Inferior parietal cortex (tissue), 1 donor: ENCODE measurements at regions not wholly inside any gene's neighbourhood (a gene's known extent, or its start where the extent isn't known, plus 50 kb on each side); places are given as distances from the start of the nearest gene placed in this dataset.

Experiments
- DNase-seq: peaks from one replicate; pipeline ENCODE4 v3.0.0-alpha.2; 2016; ENCODE audit errors: extremely low spot score

DNA sequence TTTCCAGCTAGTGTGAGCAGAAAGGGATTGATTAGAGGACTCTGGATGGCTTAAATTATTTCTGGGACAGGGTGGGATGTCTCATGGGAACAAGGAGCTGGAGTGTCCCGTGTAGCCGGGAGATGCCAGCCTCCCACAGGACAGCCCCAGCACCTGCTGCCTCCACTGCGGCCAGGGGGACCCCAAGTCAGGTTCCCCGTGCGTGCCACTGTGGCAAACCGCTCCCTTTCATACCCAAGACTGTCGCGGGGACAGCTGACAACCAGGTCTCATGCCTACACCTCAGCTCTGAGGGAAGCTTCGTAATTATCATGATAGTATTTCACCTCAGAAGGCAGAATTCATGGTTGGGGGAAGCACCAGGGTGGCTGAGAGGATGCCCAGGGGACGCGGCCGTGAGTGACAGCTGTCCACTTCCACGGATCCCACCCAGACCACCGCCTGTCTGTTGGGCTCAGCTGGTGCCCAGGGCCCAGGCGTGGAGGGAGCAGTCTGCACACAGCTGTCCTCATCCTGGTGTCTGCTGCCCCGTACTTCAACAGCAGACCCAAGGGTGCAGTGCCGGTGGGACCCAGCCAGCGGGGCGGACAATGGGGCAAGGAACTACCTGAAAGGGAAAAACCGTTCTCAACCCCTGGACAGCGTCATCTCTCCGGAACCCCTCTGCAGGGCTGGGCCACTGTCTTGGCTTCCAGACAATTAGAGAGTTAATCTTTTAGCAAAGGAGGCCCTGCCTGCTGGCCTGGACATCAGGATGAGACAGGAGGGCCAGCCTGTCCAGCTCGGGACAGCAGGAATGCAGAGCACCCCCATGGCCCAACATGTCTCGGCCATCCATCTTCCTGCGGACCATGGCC lies 166.9 kb downstream of the OLFM1 start:
- DNase-seq = no peak

DNA sequence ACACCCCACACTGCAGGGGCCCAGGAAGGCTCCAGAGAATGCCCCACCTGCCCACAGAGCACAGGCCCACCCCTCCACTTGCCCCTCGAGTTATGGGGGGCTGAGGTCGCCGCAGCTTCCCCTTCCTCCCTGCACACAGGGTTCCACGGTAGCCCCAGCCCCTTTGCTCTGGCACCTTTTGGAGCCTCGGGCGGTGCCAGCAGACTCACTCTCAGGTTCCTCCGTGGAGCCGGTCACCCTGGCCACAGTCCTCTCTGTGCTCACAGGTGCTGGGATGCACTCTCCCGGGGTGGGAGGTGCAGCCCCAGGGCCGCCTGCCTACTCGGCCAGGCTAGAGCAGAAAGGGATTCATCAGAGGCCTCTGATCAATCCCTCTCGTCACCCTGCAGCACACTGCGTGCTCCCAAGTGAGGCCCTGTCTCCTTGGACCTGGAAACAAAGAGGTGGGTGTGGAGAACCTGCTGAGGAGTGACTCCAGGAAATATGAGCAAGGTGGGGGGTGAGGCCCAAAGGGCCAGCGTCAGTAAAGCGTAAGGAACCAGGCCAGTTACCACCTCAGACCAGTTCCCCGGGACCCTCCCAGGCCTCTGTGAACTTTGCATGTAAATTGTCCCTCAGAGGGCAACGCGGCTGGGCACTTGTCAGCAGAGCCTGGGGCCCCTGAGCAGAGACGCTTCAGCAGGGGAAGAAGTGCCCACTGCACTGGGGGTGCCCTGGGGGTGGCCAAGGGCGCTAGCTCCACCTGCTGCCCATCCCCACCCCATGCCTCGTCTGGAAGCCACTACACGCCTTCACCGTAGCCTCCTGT lies 167.8 kb downstream of the OLFM1 start:
- no peak for DNase-seq

DNA sequence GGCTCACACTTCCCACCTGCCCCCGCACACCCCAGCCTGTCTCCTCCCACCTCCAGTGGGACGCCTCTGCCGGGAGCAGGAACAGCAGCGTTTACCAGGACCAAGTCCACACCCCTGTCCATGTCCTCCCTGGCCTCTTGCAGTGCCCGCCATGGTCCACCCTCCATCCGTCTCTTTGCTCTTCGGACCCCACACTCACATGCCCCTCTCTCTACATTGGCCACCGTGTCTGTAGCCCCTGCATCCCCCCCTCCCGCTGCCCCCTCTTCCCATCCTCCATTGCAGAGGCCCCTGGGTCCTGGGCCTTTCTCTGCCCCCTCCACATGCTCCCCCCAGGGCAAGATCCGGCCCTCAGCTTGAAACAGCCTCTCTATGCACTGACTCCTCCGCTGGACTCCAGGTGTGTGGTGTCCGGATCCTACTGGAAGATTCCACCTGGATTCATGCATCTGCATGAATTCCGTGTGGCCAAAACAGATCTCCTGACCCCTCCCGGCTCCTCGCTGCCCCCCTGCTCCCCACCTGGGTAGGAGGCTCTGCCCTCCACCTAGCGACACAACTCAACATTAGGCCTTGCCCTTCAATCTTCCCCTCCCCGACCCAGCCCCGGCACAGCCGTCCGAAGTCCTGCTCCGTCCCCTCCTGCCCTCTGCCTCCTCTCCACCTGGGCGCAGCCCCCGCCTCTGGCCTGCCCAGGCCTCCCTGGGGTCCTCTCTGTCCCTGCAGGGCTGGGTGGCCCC lies 168.5 kb downstream of the OLFM1 start:
- no peak for DNase-seq

DNA sequence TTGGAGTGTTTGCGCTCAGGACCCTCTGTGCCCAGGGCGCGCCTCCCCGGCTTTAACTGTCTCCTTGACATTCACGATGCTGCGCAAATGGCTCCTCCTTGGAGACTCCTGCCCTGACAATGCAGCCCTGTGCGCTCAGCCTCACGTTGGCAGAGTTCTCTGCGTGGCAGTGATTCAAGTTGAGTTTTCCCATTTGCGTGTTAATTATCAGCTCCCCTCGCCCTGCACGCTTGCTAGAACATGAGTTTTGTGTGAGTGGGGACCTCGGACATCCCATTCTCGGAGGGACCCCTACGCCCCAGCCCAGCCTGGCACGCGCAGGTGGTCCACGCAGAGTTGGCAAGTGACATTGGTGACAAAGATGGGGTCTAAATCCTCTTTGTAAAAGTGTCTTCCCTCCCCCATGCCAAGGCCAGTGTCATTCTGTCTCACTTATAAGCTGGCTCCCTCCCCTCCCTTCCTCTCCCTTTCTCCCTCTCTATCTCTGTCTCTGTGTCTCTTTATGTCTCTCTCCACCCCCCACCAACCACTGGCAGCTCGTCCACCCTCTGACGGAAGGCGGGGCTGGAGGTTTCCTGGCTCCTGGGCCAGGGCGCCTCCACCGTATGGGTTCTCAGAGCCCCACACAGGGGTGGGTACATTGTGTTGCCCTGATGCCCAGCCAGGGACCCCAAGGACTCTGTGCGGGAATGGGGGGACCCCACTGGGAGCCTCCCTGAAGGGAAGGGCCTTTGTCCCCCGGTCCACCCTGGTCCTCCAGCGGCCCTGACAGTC lies 169.3 kb downstream of the OLFM1 start:
- DNase-seq = no peak

DNA sequence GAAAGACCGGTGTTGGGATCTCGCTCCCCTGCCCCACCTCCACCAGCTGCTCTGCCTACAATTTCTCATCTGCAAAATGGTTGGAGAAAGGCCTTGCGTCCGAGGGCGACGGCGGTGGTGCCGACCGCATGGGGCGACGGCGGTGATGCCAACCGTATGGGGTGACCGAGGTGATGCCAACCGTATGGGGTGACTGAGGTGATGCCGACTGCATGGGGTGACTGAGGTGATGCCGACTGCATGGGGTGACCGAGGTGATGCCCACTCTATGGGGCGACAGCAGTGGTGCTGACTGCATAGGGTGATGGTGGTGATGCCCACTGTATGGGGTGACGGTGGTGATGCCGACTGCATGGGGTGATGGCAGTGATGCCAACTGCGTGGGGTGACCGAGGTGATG lies 171.0 kb downstream of the OLFM1 start:
- DNase-seq = no peak

- DNase-seq = no peak
Measured at GRCh38 chr9:135259273-135259672, 171.8 kb downstream of the OLFM1 start.

DNA sequence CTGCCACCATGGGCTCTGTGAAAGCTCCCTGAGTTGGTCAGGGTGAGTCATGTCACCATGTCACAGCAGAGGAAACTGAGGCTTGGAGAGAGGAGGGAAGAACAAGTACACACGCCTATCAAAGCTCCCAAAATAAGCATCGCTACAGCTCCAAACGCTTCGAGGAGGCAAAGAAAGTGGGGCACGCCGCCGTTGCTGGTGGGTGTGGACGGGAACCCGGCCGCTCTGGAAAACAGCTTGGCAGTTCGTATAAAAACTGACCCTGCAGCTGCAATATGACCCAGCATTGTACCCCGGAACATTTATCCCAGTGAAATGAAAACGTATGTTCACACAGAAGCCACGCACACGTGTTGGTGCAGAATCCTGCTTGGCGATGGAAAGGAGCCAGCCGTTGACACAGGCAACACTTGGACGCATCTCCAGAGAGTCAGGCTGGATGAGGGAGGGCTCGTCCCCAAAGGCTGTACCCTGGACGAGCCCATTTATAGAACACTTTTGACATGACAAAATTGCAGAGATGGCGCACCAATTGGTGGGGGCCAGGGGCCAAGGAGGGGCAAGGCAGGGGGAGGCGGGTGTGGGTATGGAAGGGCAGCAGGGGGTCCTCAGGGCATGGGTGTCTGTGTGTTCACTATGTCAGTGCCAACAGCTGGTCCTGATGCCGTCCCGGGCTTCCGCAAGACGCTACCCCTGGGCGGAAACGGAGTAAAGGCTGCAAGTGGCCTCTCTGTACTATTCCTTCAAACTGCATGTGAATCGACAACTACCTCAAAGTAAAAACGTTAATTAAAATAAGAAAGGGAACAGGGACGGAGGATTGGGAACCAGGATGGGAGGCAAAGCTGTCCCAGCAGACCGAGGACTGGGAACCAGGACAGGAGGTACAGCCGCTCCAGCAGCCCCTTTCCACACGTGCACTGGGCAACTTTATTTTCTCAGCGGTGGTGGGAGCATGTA lies 173.0 kb downstream of the OLFM1 start:
- DNase-seq = no peak

DNA sequence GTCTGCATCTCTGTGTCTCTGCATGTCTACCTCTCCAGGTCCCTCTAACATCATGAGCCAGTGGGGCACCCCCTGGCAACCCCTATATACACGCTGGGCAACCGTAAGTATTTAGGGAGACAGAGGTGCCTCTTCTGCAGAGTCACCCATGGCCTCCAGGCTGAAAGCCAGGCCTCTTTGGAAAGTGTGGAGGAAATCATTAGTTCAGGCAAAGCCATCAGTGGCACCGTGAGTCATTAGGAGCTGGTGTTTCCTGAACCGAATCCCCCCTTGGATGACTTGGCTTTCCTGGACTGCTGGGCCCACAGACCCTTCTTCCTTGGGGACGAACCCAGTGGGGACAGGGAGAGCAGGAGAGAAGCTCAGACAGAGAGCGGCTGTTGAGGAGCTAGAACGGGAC lies 174.8 kb downstream of the OLFM1 start:
- DNase-seq = no peak

- DNase-seq = no peak
Measured at GRCh38 chr9:135263511-135263910, 176.0 kb downstream of the OLFM1 start.

DNA sequence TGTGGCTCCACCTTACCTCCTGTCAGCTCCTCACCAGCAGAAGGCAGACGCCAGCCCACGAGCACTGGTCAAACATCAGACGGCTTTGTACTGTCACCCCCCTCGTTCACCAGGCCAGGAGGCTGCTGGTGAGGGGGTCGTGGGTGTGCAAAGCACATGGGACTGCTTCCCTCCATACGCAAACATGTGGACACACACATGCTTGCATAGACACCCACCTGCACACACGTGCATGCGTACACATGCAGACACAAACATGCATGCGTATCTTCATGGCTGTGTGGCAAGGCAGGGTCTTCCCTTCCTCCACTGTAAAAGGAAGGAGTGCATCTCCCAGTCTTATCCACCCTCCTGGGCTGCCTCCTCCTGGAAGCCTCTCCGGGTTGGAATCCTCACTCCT lies 178.5 kb downstream of the OLFM1 start:
- DNase-seq = no peak

DNA sequence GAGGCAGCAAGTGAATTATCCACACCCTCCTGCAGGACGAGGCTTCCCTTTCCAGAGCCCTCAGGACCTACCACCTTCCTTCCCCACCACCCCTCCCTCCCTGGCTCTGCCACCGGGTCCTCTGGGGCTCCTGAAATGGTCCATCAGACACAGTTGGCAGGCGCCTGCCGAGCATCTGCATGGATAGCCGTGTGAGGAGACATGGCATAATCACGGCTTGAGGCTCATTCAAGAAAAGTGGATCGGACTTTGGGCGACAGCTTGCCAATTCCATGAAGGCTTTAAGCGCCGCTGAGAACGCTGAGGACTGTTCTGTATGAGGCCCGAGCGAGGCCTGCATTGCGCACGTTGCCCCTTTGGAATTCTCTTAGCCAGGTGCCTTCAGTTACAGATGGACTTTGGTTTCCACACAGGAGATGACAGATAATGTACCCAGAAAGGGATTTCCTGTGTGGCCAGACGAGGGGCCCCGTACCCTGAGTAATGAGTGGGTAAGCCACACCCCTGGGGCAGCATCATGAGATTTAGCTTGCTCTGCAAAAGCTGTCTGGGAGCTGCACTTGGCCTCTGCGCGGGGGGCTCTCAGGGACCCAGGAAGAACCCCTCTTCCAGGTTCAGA lies 179.8 kb downstream of the OLFM1 start:
- DNase-seq = no peak

DNA sequence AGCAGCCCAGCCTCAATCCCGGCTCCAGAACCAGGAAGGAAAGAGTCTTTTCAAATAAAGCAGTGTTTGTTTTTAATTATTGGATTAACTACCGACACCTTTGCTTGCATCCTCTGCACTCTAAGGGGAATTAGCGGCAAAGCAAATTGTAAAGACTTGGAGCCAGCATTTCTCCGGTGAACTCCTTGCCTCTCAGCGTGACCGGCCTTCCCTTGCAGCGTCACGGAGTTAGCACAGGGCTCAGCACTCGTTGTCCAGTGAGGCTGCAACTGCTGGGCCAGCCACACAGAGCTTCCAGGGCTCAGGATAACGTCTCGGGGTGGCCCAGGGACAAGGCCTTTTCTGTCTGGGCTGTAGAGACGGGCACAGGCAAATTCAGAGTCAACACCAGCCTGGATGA lies 180.6 kb downstream of the OLFM1 start:
- no peak for DNase-seq

GRCh38 chr9:135268981-135269380 lies 181.5 kb downstream of the OLFM1 start:
- no peak for DNase-seq

DNA sequence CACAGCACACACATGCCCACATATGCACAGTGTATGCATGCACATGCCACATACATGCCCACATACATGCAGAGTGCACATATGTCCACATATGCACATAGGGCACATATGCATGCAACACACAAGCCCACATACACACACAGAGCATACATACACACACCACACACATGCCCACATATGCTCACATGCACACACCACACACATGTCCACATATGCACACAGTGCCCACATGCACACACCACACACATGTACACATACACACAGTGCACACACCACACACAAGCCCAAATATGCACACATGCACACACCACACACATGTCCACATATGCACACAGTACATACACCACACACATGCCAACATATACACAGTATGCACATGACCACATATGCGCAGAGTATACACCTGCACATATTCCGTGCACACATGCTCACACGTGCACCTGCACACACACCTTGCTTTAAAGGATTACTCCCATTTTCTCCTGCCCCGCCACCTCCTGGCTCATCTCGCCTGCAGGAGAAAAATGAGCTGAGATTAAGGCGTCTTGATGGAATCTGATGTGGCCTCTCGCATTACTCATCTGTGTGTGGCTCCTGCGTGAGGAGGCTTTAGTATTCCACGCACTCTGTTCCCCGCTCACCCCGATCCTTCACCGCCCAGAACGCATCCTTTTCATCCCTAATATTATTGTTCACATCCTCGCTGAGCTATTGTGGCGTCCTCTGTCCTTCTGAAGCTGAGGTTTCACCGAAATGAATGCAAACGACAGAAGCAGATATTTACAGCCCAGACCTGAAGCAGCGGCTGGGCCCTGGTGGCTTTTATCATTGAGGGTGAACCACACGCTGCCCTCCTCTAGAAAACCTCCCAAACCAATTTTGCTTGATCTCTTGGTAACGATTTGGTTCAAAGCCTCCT lies 182.7 kb downstream of the OLFM1 start:
- no peak for DNase-seq

DNA sequence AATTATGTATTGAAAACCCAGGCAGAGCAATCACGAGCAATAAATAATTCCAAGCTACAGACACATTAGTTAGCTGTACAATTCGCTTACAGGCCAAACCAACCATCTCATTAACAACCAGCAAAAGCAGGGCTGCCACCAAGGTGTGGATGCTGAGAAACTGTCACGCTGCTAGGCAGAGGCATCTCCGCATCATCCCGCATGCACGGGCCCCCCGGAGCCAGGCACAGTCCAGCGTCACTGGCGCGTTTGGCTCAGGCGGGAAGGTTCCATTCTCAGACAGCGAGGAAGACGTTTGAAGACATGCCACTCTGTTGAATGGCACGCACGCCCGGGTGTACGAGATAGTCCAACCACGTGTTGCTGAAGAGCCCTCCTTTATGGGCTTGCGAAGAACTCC lies 184.0 kb downstream of the OLFM1 start:
- DNase-seq = no peak

DNA sequence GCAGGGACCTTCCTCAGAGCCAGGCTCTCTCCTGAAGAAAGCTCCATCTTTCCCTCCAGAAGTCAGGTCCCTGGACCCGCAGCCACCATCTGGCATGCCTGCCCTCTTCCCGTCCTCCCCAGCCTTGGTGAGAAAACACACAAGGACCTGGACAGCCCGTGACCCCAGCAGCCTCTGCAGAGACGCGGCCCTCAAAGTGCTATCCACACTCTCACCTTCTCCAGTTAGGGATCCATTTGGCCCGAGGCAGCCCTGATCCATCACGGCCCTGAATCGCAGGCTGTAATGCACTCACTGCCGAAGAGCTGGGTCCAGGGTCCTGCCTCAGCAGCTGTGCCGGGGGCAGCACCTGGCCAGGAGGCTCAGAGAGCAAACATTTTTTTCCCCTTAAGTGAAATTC lies 185.1 kb downstream of the OLFM1 start:
- DNase-seq = no peak

GRCh38 chr9:135273008-135273407 lies 185.5 kb downstream of the OLFM1 start:
- DNase-seq = no peak

GRCh38 chr9:135275163-135275562 lies 187.7 kb downstream of the OLFM1 start:
- DNase-seq = no peak
